Colonic mucosa (tissue), 4 donors: ENCODE measurements at regions not wholly inside any gene's neighbourhood (a gene's known extent, or its start where the extent isn't known, plus 50 kb on each side); places are given as distances from the start of the nearest gene placed in this dataset.

Experiments
- DNase-seq: peaks from one replicate; pipeline ENCODE4 v3.0.0-alpha.2; 2020
- H3K27ac ChIP-seq: fragments of 200-600 bp; one replicate; pipeline ENCODE4 v1.8.0; 2021
- H3K27me3 ChIP-seq: fragments of 200-600 bp; one replicate; pipeline ENCODE4 v1.8.0; 2021
- H3K36me3 ChIP-seq: fragments of 200-600 bp; one replicate; pipeline ENCODE4 v1.8.0; 2021
- H3K4me1 ChIP-seq: fragments of 200-600 bp; one replicate; pipeline ENCODE4 v1.8.0; 2021; ENCODE audit warnings: mild to moderate bottlenecking
- H3K4me3 ChIP-seq: fragments of 200-600 bp; one replicate; pipeline ENCODE4 v1.8.0; 2021
- H3K9ac ChIP-seq, 2 donors: one replicate each; pipeline ENCODE4 v1.7.0; 2013; ENCODE audit warnings: control low read depth in 2 of 2, low read depth in 2 of 2, low read length in 2 of 2
- H3K9me3 ChIP-seq: fragments of 200-600 bp; one replicate; pipeline ENCODE4 v1.8.0; 2021
- CTCF ChIP-seq: fragments of 200-600 bp; IDR thresholded peaks from one replicate; pipeline ENCODE4 v1.8.0; 2022; ENCODE audit warnings: antibody characterized with exemption, mild to moderate bottlenecking
- intact Hi-C: fragments of 100-400 bp; cut with DNase I; formaldehyde crosslinking; loops from one replicate; pipeline ENCODE4 v1.14.1; 2022
- donor health status: healthy.
- donor health status: DM: no; HTN: no; CAD: no.
- donor health status: DM: no; HTN: no; CAD: no.

DNA sequence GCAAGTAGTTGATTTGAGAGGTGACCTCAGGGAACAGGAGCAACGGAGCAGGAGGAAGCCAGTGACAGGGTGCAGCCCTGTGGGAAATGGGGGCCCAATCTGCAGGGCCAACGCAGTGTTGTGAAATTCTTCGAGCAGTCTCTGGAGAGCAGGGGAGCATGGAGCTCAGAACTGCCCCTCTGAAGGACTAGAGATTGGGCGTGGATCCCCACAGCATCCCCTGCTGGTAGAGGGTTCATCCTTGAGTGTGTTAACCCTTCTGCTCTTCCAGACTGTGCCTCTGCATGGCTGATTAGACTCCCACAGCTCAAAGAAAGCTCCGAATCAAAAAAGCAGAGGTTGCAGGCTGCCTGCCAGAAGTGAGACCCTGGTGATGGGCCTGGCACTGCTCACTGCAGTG lies 77.9 kb upstream of the UQCRFS1 start:
- intact Hi-C loops, result no loop called here
- Histone ChIP-seq H3K36me3 (no peaks in the 10 kb centered on the region), H3K4me1 (no peaks in the 10 kb centered on the region), H3K9ac (no peak overlapping the region), H3K27ac (no peak overlapping the region), H3K9me3 (no peaks in the 10 kb centered on the region), H3K4me3 (no peak overlapping the region), H3K27me3 (no peaks in the 10 kb centered on the region)
- TF ChIP-seq CTCF, result no peak
- no peak for DNase-seq

- no peak for DNase-seq
- Histone ChIP-seq H3K27me3 (no peaks in the 10 kb centered on the region), H3K36me3 (no peaks in the 10 kb centered on the region), H3K9me3 (no peaks in the 10 kb centered on the region), H3K27ac (no peak overlapping the region), H3K9ac (no peak overlapping the region), H3K4me3 (no peak overlapping the region), H3K4me1 (no peaks in the 10 kb centered on the region)
- intact Hi-C loops, result no loop called here
- TF ChIP-seq CTCF, result no peak
Measured at GRCh38 chr19:29292153-29292552, 79.2 kb upstream of the UQCRFS1 start.

- Histone ChIP-seq H3K27me3 (no peaks in the 10 kb centered on the region), H3K27ac (no peak overlapping the region), H3K9me3 (no peaks in the 10 kb centered on the region), H3K36me3 (no peaks in the 10 kb centered on the region), H3K9ac (no peak overlapping the region), H3K4me1 (no peaks in the 10 kb centered on the region), H3K4me3 (no peak overlapping the region)
- no peak for TF ChIP-seq CTCF
- no peak for DNase-seq
- intact Hi-C loops, result no loop called here
Measured at GRCh38 chr19:29292562-29292961, 79.6 kb upstream of the UQCRFS1 start.

DNA sequence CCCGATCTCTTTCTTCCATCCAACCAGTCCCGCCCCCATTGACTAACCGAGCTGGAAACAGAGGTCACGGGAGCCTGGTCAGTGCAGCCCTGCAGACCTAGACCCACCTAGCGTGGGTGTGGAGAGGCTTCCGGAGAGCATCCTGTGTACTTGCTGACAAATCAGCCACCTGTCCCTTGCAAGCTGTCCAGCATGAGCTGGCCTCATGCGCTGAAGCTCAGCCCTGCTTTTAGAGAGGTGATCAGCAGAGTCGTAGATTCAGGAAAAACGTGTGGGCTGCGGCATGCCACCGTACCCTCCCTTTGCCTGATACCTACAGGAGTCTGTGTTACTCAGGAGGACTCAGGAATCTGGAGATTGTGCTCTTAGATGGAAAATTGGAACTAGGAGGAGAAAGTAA lies 80.3 kb upstream of the UQCRFS1 start:
- no peak for DNase-seq
- Histone ChIP-seq H3K4me3 (no peak overlapping the region), H3K9me3 (no peaks in the 10 kb centered on the region), H3K27ac (no peak overlapping the region), H3K9ac (no peak overlapping the region), H3K27me3 (no peaks in the 10 kb centered on the region), H3K4me1 (no peaks in the 10 kb centered on the region), H3K36me3 (no peaks in the 10 kb centered on the region)
- intact Hi-C loops, result no loop called here
- no peak for TF ChIP-seq CTCF

DNA sequence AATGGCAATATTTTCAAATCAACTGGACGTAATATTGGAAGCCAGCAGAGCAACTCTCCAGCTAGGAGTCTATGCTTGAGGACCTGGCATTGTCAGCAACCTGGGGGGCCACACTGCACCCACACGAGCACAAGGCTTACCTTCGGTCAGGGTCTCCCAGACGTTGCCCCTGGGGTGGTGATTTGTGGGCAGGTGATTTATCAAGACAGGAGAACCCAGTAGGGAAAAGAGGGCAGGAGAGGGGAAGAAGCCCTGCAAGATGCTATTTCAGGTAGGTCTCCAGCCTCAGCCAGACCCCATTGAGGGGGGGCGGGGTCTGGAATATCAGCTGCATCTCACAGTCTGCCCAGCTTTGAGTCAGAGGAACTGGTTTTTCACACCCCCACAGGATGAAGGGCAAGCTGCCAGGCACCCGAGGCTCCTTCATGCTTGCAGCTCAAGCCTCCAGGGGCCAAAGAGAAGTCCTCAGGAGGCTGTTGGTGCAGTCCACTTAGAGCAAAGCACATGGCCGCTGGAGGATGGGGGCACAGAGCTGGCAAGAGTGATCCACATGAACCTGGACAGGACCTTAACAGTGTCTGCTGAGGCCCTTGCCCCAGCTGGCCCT lies 80.9 kb upstream of the UQCRFS1 start:
- Histone ChIP-seq H3K27ac (no peak overlapping the region), H3K9me3 (no peaks in the 10 kb centered on the region), H3K36me3 (no peaks in the 10 kb centered on the region), H3K27me3 (no peaks in the 10 kb centered on the region), H3K4me3 (no peak overlapping the region), H3K9ac (no peak overlapping the region), H3K4me1 (no peaks in the 10 kb centered on the region)
- no peak for TF ChIP-seq CTCF
- intact Hi-C loops, result no loop called here
- no peak for DNase-seq
